Muscle of back (tissue), 3 donors: ENCODE measurements at regions not wholly inside any gene's neighbourhood (a gene's known extent, or its start where the extent isn't known, plus 50 kb on each side); places are given as distances from the start of the nearest gene placed in this dataset.
"Not testable (repeated sequence)": the region's sequence is repeated elsewhere in the genome, so short reads cannot be mapped to it uniquely, and the experiment has no call there.

Experiments
- DNase-seq, 3 donors: peaks; one replicate each; pipeline versions ENCODE4 v3.0.0 to v3.0.0-alpha.2; 2013

- DNase-seq: no peak
Measured at GRCh38 chr3:82020282-82020681, 258.8 kb upstream of the GBE1 start.

GRCh38 chr3:82015241-82015640, 253.8 kb upstream of the GBE1 start:
- DNase-seq: no peak

GRCh38 chr3:82012775-82013174, 251.3 kb upstream of the GBE1 start:
- no peak for DNase-seq

GRCh38 chr3:82011336-82011735, 249.9 kb upstream of the GBE1 start:
- DNase-seq: no peak

GRCh38 chr3:82005266-82005665, 243.8 kb upstream of the GBE1 start:
- DNase-seq: no peak

- DNase-seq: no peak
Measured at GRCh38 chr3:82004266-82004665, 242.8 kb upstream of the GBE1 start.

- no peak for DNase-seq
Measured at GRCh38 chr3:82002986-82003642, 241.7 kb upstream of the GBE1 start.

- no peak for DNase-seq
Measured at GRCh38 chr3:82002491-82002890, 241.0 kb upstream of the GBE1 start.

- DNase-seq: no peak
Measured at GRCh38 chr3:82001276-82001923, 240.0 kb upstream of the GBE1 start.

- peak; percentile 50 to 77 (median 52) for DNase-seq
Measured at GRCh38 chr3:82000773-82001172, 239.3 kb upstream of the GBE1 start.

GRCh38 chr3:82000350-82000749, 238.9 kb upstream of the GBE1 start:
- DNase-seq: no peak

- no peak for DNase-seq
Measured at GRCh38 chr3:81998907-81999306, 237.5 kb upstream of the GBE1 start.

GRCh38 chr3:81998139-81998755, 236.8 kb upstream of the GBE1 start:
- peak; percentile 45 to 62 (median 51) for DNase-seq

- DNase-seq: no peak
Measured at GRCh38 chr3:81997390-81997789, 235.9 kb upstream of the GBE1 start.

- DNase-seq: no peak
Measured at GRCh38 chr3:81995329-81995728, 233.9 kb upstream of the GBE1 start.

GRCh38 chr3:81989758-81990157, 228.3 kb upstream of the GBE1 start:
- DNase-seq: peak in 2 of 3 donors; percentile 51 to 72

- no peak for DNase-seq
Measured at GRCh38 chr3:81989274-81989673, 227.8 kb upstream of the GBE1 start.

GRCh38 chr3:81987412-81987811, 226.0 kb upstream of the GBE1 start:
- not testable (repeated sequence) for DNase-seq

- no peak for DNase-seq
Measured at GRCh38 chr3:81985996-81986723, 224.7 kb upstream of the GBE1 start.

GRCh38 chr3:81983382-81983781, 221.9 kb upstream of the GBE1 start:
- DNase-seq: no peak

- DNase-seq: no peak
Measured at GRCh38 chr3:81980596-81981494, 219.4 kb upstream of the GBE1 start.

- DNase-seq: no peak
Measured at GRCh38 chr3:81974751-81975150, 213.3 kb upstream of the GBE1 start.
